GM23248 (cell line): ENCODE measurements at regions not wholly inside any gene's neighbourhood (a gene's known extent, or its start where the extent isn't known, plus 50 kb on each side); places are given as distances from the start of the nearest gene placed in this dataset.

Experiments
- DNase-seq: peaks from one replicate; pipeline ENCODE4 v3.0.0-alpha.2; 2015
- H2AFZ ChIP-seq: fragments of 200-600 bp; sonication (generic); 2 replicates; pipeline ENCODE4 v1.6.1; 2016; ENCODE audit warnings: antibody characterized with exemption
- H3F3A ChIP-seq: fragments of 200-600 bp; sonication (generic); 2 replicates; pipeline ENCODE4 v1.6.1; 2016; ENCODE audit warnings: mild to moderate bottlenecking, antibody characterized with exemption, mixed run types; ENCODE audit not compliant: insufficient read depth
- H3K27ac ChIP-seq: fragments of 200-600 bp; sonication (generic); 2 replicates; pipeline ENCODE4 v1.5.1; 2016; ENCODE audit warnings: mild to moderate bottlenecking
- H3K27me3 ChIP-seq: fragments of 200-600 bp; sonication (generic); replicated peaks from 2 replicates; pipeline ENCODE4 v1.6.1; 2016; ENCODE audit warnings: mild to moderate bottlenecking; ENCODE audit not compliant: insufficient read depth
- H3K36me3 ChIP-seq: fragments of 200-600 bp; sonication (generic); 2 replicates; pipeline ENCODE4 v1.6.1; 2016; ENCODE audit warnings: low read depth, mild to moderate bottlenecking
- H3K4me1 ChIP-seq: fragments of 200-600 bp; sonication (generic); 2 replicates; pipeline ENCODE4 v1.6.1; 2016; ENCODE audit warnings: mild to moderate bottlenecking; ENCODE audit not compliant: insufficient read depth
- H3K4me2 ChIP-seq: fragments of 200-600 bp; sonication (generic); one replicate; pipeline ENCODE4 v1.6.1; 2016; ENCODE audit warnings: mild to moderate bottlenecking; ENCODE audit not compliant: unreplicated experiment
- H3K4me3 ChIP-seq: fragments of 200-600 bp; sonication (generic); 2 replicates; pipeline ENCODE4 v1.5.1; 2016; ENCODE audit warnings: mild to moderate bottlenecking
- H3K79me2 ChIP-seq: fragments of 200-600 bp; sonication (generic); 2 replicates; pipeline ENCODE4 v1.6.1; 2016; ENCODE audit warnings: mild to moderate bottlenecking; ENCODE audit not compliant: insufficient read depth
- H3K9ac ChIP-seq: fragments of 200-600 bp; sonication (generic); 2 replicates; pipeline ENCODE4 v1.6.1; 2016; ENCODE audit warnings: mild to moderate bottlenecking
- H3K9me2 ChIP-seq: fragments of 200-600 bp; sonication (generic); 2 replicates; pipeline ENCODE4 v1.6.1; 2016; ENCODE audit warnings: mixed run types, mild to moderate bottlenecking, moderate library complexity; ENCODE audit not compliant: insufficient read depth
- H3K9me3 ChIP-seq: fragments of 200-600 bp; sonication (generic); one replicate; pipeline ENCODE4 v1.6.1; 2017; ENCODE audit warnings: low read depth
- H4K20me1 ChIP-seq: fragments of 200-600 bp; sonication (generic); 2 replicates; pipeline ENCODE4 v1.6.0; 2016; ENCODE audit not compliant: insufficient read depth
- EZH2 ChIP-seq: fragments of 200-600 bp; sonication (generic); IDR thresholded peaks from 2 replicates; pipeline ENCODE4 v1.6.1; 2018; ENCODE audit warnings: antibody characterized with exemption, mild to moderate bottlenecking; ENCODE audit not compliant: insufficient read depth, poor library complexity, severe bottlenecking
- EZH2phosphoT487 ChIP-seq: fragments of 200-600 bp; sonication (generic); IDR thresholded peaks from 2 replicates; pipeline ENCODE4 v1.6.1; 2018; ENCODE audit warnings: antibody characterized with exemption, moderate library complexity, mild to moderate bottlenecking, low read depth; ENCODE audit not compliant: insufficient read depth
- WGBS, 2 experiments: methylation state at CpG; one replicate each; pipeline ENCODE4 v1.1.6; 2015 to 2017; ENCODE audit warnings: low lambda C conversion rate in 2 of 2, low coverage in 1 of 2; ENCODE audit errors: missing lambda C conversion rate in 2 of 2; 5-methylcytosine and 5-hydroxymethylcytosine counted together
- in situ Hi-C: fragments of 300-500 bp; cut with MboI; formaldehyde crosslinking; loops from 2 replicates; pipeline ENCODE4 v1.15.0; 2020

- in situ Hi-C loops = no loop called here
- H3K27me3 ChIP-seq = no peaks in the 10 kb centered on the region
- H3K9ac ChIP-seq = no peak overlapping the region
- no peak for TF ChIP-seq EZH2phosphoT487
- no peak for TF ChIP-seq EZH2
- H3K4me3 ChIP-seq = no peak overlapping the region
- no peak for DNase-seq
- no peaks in the 10 kb centered on the region for H3K36me3 ChIP-seq
- no peak overlapping the region for H3K27ac ChIP-seq
- H3K9me2 ChIP-seq = no peaks in the 10 kb centered on the region
- no peaks in the 10 kb centered on the region for H4K20me1 ChIP-seq
- no peaks in the 10 kb centered on the region for H3F3A ChIP-seq
- no peaks in the 10 kb centered on the region for H3K4me1 ChIP-seq
- H3K79me2 ChIP-seq = no peaks in the 10 kb centered on the region
- H2AFZ ChIP-seq = no peak overlapping the region
- no peak overlapping the region for H3K4me2 ChIP-seq
- H3K9me3 ChIP-seq = no peaks in the 10 kb centered on the region
These were observed 93.0 kb upstream of the P3H2 start for GRCh38 chr3:190213727-190214126.

- peaks cover 7% of the 10 kb centered on the region for H3K4me1 ChIP-seq
- TF ChIP-seq EZH2 (no peak), EZH2phosphoT487 (no peak)
- in situ Hi-C loops = no loop called here
- H3F3A ChIP-seq = 0 out of 2 replicates have a peak, but pooled peaks cover 6% of the 10 kb centered on the region
- no peak overlapping the region for H3K9ac ChIP-seq
- no peaks in the 10 kb centered on the region for H3K36me3 ChIP-seq
- H3K9me2 ChIP-seq = no peaks in the 10 kb centered on the region
- no peaks in the 10 kb centered on the region for H3K27me3 ChIP-seq
- no peak for DNase-seq
- H3K4me3 ChIP-seq = no peak overlapping the region
- no peak overlapping the region for H2AFZ ChIP-seq
- H3K27ac ChIP-seq = no peak overlapping the region
- H3K4me2 ChIP-seq = no peak overlapping the region
- 92 to 93% methylated on average over 1 of the region's 1 CpG for WGBS, 2 experiments
- no peaks in the 10 kb centered on the region for H3K9me3 ChIP-seq
- H3K79me2 ChIP-seq = no peaks in the 10 kb centered on the region
- no peaks in the 10 kb centered on the region for H4K20me1 ChIP-seq
These were observed 89.9 kb upstream of the P3H2 start for GRCh38 chr3:190210608-190211007.

GRCh38 chr3:190209533-190209932, 88.8 kb upstream of the P3H2 start:
- in situ Hi-C loops = no loop called here
- H3K4me1 ChIP-seq = peaks cover 11% of the 10 kb centered on the region

DNA sequence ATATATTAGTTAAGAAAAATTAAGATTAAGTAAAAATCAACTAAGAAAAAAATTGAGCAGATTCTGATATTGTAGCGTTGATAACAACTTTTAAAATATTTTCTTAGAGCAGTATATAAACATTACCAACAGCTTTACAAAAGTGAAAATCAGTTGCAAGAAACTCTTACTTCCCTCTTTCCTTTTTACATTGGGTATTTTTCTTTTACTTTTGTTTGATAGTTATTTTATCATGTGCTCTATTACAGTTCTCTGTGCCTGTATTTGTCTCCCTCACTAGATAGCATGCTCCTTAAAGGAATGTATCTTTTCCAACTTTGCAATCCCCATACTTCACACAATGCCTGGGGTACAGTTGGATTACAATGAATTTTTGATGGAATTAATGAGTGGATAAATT, 87.5 kb upstream of the P3H2 start:
- Histone ChIP-seq H3K79me2 (no peaks in the 10 kb centered on the region), H3K4me3 (no peak overlapping the region), H4K20me1 (no peaks in the 10 kb centered on the region), H3K27me3 (no peaks in the 10 kb centered on the region), H3F3A (0 out of 2 replicates have a peak, but pooled peaks cover 8% of the 10 kb centered on the region), H3K36me3 (no peaks in the 10 kb centered on the region), H3K9me3 (no peaks in the 10 kb centered on the region), H2AFZ (no peak overlapping the region), H3K9me2 (no peaks in the 10 kb centered on the region), H3K4me2 (no peak overlapping the region), H3K9ac (no peak overlapping the region), H3K27ac (no peak overlapping the region), H3K4me1 (peaks cover 11% of the 10 kb centered on the region)
- WGBS, 2 experiments = 88 to 98% methylated on average over 1 of the region's 1 CpG
- no peak for TF ChIP-seq EZH2phosphoT487
- TF ChIP-seq EZH2 = no peak
- DNase-seq = no peak
- in situ Hi-C loops = no loop called here

More at GRCh38 chr3:190209533-190209932, 88.8 kb upstream of the P3H2 start:
- Histone ChIP-seq H3F3A (0 out of 2 replicates have a peak, but pooled peaks cover 8% of the 10 kb centered on the region), H3K4me2 (no peak overlapping the region), H3K4me3 (no peak overlapping the region), H3K79me2 (no peaks in the 10 kb centered on the region), H3K9me2 (no peaks in the 10 kb centered on the region), H2AFZ (no peak overlapping the region), H3K36me3 (no peaks in the 10 kb centered on the region), H3K27me3 (no peaks in the 10 kb centered on the region), H3K9ac (no peak overlapping the region), H3K9me3 (no peaks in the 10 kb centered on the region), H3K27ac (no peak overlapping the region), H4K20me1 (no peaks in the 10 kb centered on the region)
- no peak for TF ChIP-seq EZH2phosphoT487
- no peak for TF ChIP-seq EZH2
- 51 to 54% methylated on average over 1 of the region's 1 CpG for WGBS, 2 experiments
- no peak for DNase-seq

DNA sequence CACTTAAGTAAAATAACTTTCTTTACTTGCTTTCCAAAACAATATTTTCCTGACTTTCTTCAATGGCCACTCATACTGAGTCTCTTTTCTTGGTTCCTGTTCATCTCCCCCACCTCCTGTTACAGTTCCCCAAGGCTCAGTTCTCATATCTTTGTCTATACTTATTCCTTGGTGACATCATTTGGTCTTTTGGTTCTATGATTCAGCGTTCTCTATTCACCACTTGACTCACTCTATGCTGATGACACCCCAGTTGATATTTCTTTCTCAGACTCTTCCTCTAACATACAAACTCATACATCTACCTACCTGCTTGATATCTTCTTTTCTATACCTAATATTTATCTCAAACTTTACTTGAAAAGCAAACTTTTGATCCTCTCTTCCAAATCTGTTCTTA, 85.0 kb upstream of the P3H2 start:
- DNase-seq = peak; percentile 91
- Histone ChIP-seq H3K79me2 (no peaks in the 10 kb centered on the region), H3K9me2 (no peaks in the 10 kb centered on the region), H2AFZ (no peak overlapping the region), H3K9me3 (no peaks in the 10 kb centered on the region), H3K4me2 (no peak overlapping the region), H3K36me3 (no peaks in the 10 kb centered on the region), H3K9ac (no peak overlapping the region), H3K4me1 (peaks cover 11% of the 10 kb centered on the region), H3K27ac (no peak overlapping the region), H3K27me3 (no peaks in the 10 kb centered on the region), H3F3A (0 out of 2 replicates have a peak, but pooled peaks cover 8% of the 10 kb centered on the region), H4K20me1 (no peaks in the 10 kb centered on the region), H3K4me3 (no peak overlapping the region)
- no peak for TF ChIP-seq EZH2phosphoT487
- no peak for TF ChIP-seq EZH2
- in situ Hi-C loops = no loop called here
- WGBS, 2 experiments = 3 to 7% methylated on average over 1 of the region's 1 CpG
